GM12878 (cell line): ENCODE measurements at regions not wholly inside any gene's neighbourhood (a gene's known extent, or its start where the extent isn't known, plus 50 kb on each side); places are given as distances from the start of the nearest gene placed in this dataset.

Source experiments
- ATAC-seq: fragments of 200-7000 bp; cut with Tn5 transposase; 3 replicates; pipeline ENCODE4 v1.9.1; 2020; ENCODE audit warnings: mild to moderate bottlenecking, moderate library complexity
- BruUV-seq: library from RNA; stranded (reverse); fragments of 400-500 nt; replicated peaks from 2 replicates; lab custom pipeline; 2021; lab: Mats Ljungman, UMichigan
- CTCF ChIA-PET: fragments of 300-600 bp; sonication (Branson Sonifier 250); formaldehyde crosslinking; extraction: SDS; loops from one replicate; lab custom pipeline; 2021; ENCODE audit warnings: inconsistent platforms; lab: Yijun Ruan, JAX
- POLR2A ChIA-PET: fragments of 350-600 bp; formaldehyde crosslinking; extraction: SDS; loops from one replicate; lab custom pipeline; 2021; ENCODE audit warnings: inconsistent platforms; lab: Charles Lee
- RAD21 ChIA-PET: fragments of 300-600 bp; sonication (Branson Sonifier 250); formaldehyde crosslinking; loops from one replicate; lab custom pipeline; 2023; ENCODE audit warnings: antibody characterized with exemption; ENCODE audit not compliant: unreplicated experiment; lab: Charles Lee
- SMC1A ChIA-PET: fragments of 300-600 bp; sonication (Branson Sonifier 250); formaldehyde crosslinking; loops from one replicate; lab custom pipeline; 2023; ENCODE audit not compliant: unreplicated experiment, uncharacterized antibody; lab: Charles Lee
- DNase-seq: peaks from one replicate; pipeline ENCODE4 v3.0.0-alpha.2; 2011; ENCODE audit warnings: low read depth, low spot score
- FAIRE-seq: peaks from 3 replicates; lab custom pipeline; 2011; peaks lifted over from hg19 to GRCh38; lab: Jason Lieb, UNC
- H2AFZ ChIP-seq: 2 replicates; pipeline ENCODE4 v1.6.0; 2011; ENCODE audit warnings: low read depth, low read length, control low read depth; ENCODE audit not compliant: control insufficient read depth
- H3K27ac ChIP-seq: 2 replicates; pipeline ENCODE4 v1.5.1; 2011; ENCODE audit warnings: control low read depth; ENCODE audit not compliant: control insufficient read depth, insufficient read depth
- H3K27me3 ChIP-seq, 2 experiments: replicated peaks in 1 of 2; 2 replicates each; pipeline versions ENCODE4 v1.6.0 to v1.6.1; 2011; ENCODE audit warnings: low read length in 1 of 2; ENCODE audit not compliant: control insufficient read depth in 2 of 2, insufficient read depth in 2 of 2
- H3K36me3 ChIP-seq, 2 experiments: 2 replicates each; pipeline ENCODE4 v1.5.1; 2011; ENCODE audit warnings: low read length in 1 of 2; ENCODE audit not compliant: control insufficient read depth in 2 of 2, insufficient read depth in 2 of 2
- H3K4me1 ChIP-seq: 2 replicates; pipeline ENCODE4 v1.6.1; 2011; ENCODE audit warnings: mild to moderate bottlenecking, low read length, moderate library complexity, mixed read lengths; ENCODE audit not compliant: control insufficient read depth, insufficient read depth
- H3K4me2 ChIP-seq: 2 replicates; pipeline ENCODE4 v1.6.0; 2011; ENCODE audit warnings: control low read depth; ENCODE audit not compliant: control insufficient read depth, insufficient read depth
- H3K4me3 ChIP-seq: fragments of 200-600 bp; sonication (generic); 2 replicates; pipeline ENCODE4 v1.5.1; 2016
- H3K79me2 ChIP-seq: 2 replicates; pipeline ENCODE4 v1.6.0; 2011; ENCODE audit warnings: low read length; ENCODE audit not compliant: control insufficient read depth, insufficient read depth
- H3K9ac ChIP-seq: 2 replicates; pipeline ENCODE4 v1.8.0; 2011; ENCODE audit warnings: low read length, control low read depth, mixed read lengths; ENCODE audit not compliant: control insufficient read depth, insufficient read depth
- H3K9me3 ChIP-seq: replicated peaks from 3 replicates; pipeline ENCODE4 v1.5.1; 2011; ENCODE audit warnings: mild to moderate bottlenecking, low read length; ENCODE audit not compliant: control insufficient read depth, insufficient read depth
- H4K20me1 ChIP-seq: 2 replicates; pipeline ENCODE4 v1.6.0; 2011; ENCODE audit not compliant: control insufficient read depth, insufficient read depth
- BHLHE40 ChIP-seq, 2 experiments: fragments of 450-650 bp in 1 of 2; IDR thresholded peaks; 2 replicates each; pipeline ENCODE4 v1.6.1; 2011 to 2017; ENCODE audit warnings: low read depth in 2 of 2, borderline replicate concordance in 1 of 2, improper control_type of control experiment in 1 of 2, low read length in 1 of 2, mild to moderate bottlenecking in 1 of 2
- EED ChIP-seq: sonication (generic); IDR thresholded peaks from 2 replicates; pipeline ENCODE4 v1.6.1; 2016; ENCODE audit warnings: antibody characterized with exemption, low read depth
- EP300 ChIP-seq, 2 experiments: fragments of 150-350 bp in 1 of 2; IDR thresholded peaks; 2 replicates each; pipeline ENCODE4 v1.6.1; 2011 to 2012; ENCODE audit warnings: low read depth in 2 of 2, low read length in 2 of 2, borderline replicate concordance in 1 of 2, improper control_type of control experiment in 1 of 2, inconsistent platforms in 1 of 2; ENCODE audit not compliant: control insufficient read depth in 1 of 2
- IRF3 ChIP-seq: fragments of 450-650 bp; IDR thresholded peaks from 2 replicates; pipeline ENCODE4 v1.6.1; 2014; ENCODE audit warnings: mild to moderate bottlenecking
- MYB ChIP-seq: fragments of 150-350 bp; IDR thresholded peaks from 2 replicates; pipeline ENCODE4 v1.6.1; 2014; ENCODE audit warnings: mild to moderate bottlenecking, low read depth, low read length, borderline replicate concordance
- NFIC ChIP-seq: IDR thresholded peaks from 2 replicates; pipeline ENCODE4 v1.6.1; 2012; ENCODE audit warnings: low read depth, mild to moderate bottlenecking, inconsistent platforms, low read length, moderate library complexity
- NR2F1 ChIP-seq: fragments of 450-650 bp; conservative IDR thresholded peaks from 2 replicates; pipeline ENCODE4 v1.6.1; 2017; ENCODE audit warnings: mild to moderate bottlenecking
- PAX5 ChIP-seq: IDR thresholded peaks from 2 replicates; pipeline ENCODE4 v1.6.1; 2011; ENCODE audit warnings: low read depth, low read length, borderline replicate concordance
- RELB ChIP-seq: fragments of 450-650 bp; IDR thresholded peaks from 2 replicates; pipeline ENCODE4 v1.6.1; 2017; ENCODE audit warnings: low read depth, mild to moderate bottlenecking, moderate library complexity
- TAF1 ChIP-seq: IDR thresholded peaks from 2 replicates; pipeline ENCODE4 v1.6.1; 2011; ENCODE audit warnings: mild to moderate bottlenecking, low read depth, low read length, borderline replicate concordance
- USF2 ChIP-seq: IDR thresholded peaks from 2 replicates; pipeline ENCODE4 v1.6.1; 2011; ENCODE audit warnings: low read depth, low read length, improper control_type of control experiment, borderline replicate concordance
- ZBED1 ChIP-seq: IDR thresholded peaks from 2 replicates; pipeline ENCODE4 v1.6.1; 2016; ENCODE audit warnings: borderline replicate concordance
- ZNF384 ChIP-seq: IDR thresholded peaks from 2 replicates; pipeline ENCODE4 v1.6.1; 2012; ENCODE audit warnings: low read depth, mild to moderate bottlenecking, low read length, improper control_type of control experiment, borderline replicate concordance
- WGBS: methylation state at CpG from one replicate; pipeline ENCODE4 v1.1.6; 2016; ENCODE audit warnings: low lambda C conversion rate; ENCODE audit not compliant: insufficient replicate concordance, insufficient coverage; ENCODE audit errors: missing lambda C conversion rate; 5-methylcytosine and 5-hydroxymethylcytosine counted together
- in situ Hi-C: fragments of 300-500 bp; cut with MboI; formaldehyde crosslinking; loops from 9 replicates; pipeline ENCODE4 v1.14.3; 2018; ENCODE audit warnings: mixed read lengths
- intact Hi-C: fragments of 100-400 bp; cut with micrococcal nuclease; formaldehyde crosslinking; loops from one replicate; pipeline ENCODE4 v1.14.2; 2022; ENCODE audit not compliant: unreplicated experiment
- TF ChIP-seq, protein P1 (sequence below): IDR thresholded peaks from 2 replicates; pipeline ENCODE4 v1.6.1; 2011; ENCODE audit warnings: borderline replicate concordance, low read depth, mild to moderate bottlenecking, moderate library complexity, low read length; ENCODE audit not compliant: insufficient read depth, poor library complexity, severe bottlenecking
- TF ChIP-seq, protein P2 (sequence below): fragments of 450-650 bp; IDR thresholded peaks from 2 replicates; pipeline ENCODE4 v1.6.1; 2016; ENCODE audit warnings: mild to moderate bottlenecking

- RAD21 ChIA-PET: interaction anchor here (0.8 to 9.3 kb wide), 5 partner anchors 19 to 263 kb away, joined by 3 to 130 read pairs (median 4); no protein-coding TSS in a partner anchor
- TF ChIP-seq NR2F1 (no peak), IRF3 (no peak), TAF1 (no peak), ZNF384 (no peak), BHLHE40 (IDR thresholded peaks at IDR 0.05; ENCODE audit: borderline replicate concordance in 1 of 2, low read depth in 2 of 2, low read length in 1 of 2) (no peak), NFIC (no peak), ZBED1 (no peak), EED (no peak), PAX5 (no peak), EP300 (IDR thresholded peaks at IDR 0.05; ENCODE audit: borderline replicate concordance in 1 of 2, control insufficient read depth in 1 of 2, low read depth in 2 of 2, low read length in 2 of 2) (no peak), USF2 (no peak), MYB (no peak), RELB (no peak)
- TF ChIP-seq, protein P1, sequence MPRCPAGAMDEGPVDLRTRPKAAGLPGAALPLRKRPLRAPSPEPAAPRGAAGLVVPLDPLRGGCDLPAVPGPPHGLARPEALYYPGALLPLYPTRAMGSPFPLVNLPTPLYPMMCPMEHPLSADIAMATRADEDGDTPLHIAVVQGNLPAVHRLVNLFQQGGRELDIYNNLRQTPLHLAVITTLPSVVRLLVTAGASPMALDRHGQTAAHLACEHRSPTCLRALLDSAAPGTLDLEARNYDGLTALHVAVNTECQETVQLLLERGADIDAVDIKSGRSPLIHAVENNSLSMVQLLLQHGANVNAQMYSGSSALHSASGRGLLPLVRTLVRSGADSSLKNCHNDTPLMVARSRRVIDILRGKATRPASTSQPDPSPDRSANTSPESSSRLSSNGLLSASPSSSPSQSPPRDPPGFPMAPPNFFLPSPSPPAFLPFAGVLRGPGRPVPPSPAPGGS: no peak
- TF ChIP-seq, protein P2, sequence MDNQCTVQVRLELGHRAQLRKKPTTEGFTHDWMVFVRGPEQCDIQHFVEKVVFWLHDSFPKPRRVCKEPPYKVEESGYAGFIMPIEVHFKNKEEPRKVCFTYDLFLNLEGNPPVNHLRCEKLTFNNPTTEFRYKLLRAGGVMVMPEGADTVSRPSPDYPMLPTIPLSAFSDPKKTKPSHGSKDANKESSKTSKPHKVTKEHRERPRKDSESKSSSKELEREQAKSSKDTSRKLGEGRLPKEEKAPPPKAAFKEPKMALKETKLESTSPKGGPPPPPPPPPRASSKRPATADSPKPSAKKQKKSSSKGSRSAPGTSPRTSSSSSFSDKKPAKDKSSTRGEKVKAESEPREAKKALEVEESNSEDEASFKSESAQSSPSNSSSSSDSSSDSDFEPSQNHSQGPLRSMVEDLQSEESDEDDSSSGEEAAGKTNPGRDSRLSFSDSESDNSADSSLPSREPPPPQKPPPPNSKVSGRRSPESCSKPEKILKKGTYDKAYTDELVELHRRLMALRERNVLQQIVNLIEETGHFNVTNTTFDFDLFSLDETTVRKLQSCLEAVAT: no peak
- TF ChIP-seq, all 136 proteins: peak for 0
- intact Hi-C loops: loop anchor here (1.0 kb wide), 1 partner anchor 249 kb away; no protein-coding TSS in a partner anchor
- SMC1A ChIA-PET: interaction anchor here (0.5 to 18.9 kb wide), 13 partner anchors 10 to 1710 kb away, joined by 3 to 289 read pairs (median 4); partner anchors contain the start of gene AMMECR1
- Histone ChIP-seq H3K27me3 (no peaks in the 10 kb centered on the region), H3K9ac (no peak overlapping the region), H3K27ac (no peak overlapping the region), H3K79me2 (no peaks in the 10 kb centered on the region), H3K4me1 (no peaks in the 10 kb centered on the region; the same call in none of the 2 replicates), H3K4me2 (no peak overlapping the region), H4K20me1 (no peaks in the 10 kb centered on the region), H3K36me3 (no peaks in the 10 kb centered on the region), H3K9me3 (no peaks in the 10 kb centered on the region), H2AFZ (no peak overlapping the region), H3K4me3 (no peak overlapping the region)
- no peak for FAIRE-seq
- POLR2A ChIA-PET: interaction anchor here (1.6 kb wide), 1 partner anchor 254 kb away, joined by 3 read pairs; no protein-coding TSS in a partner anchor
- ATAC-seq: no peak
- WGBS: 28% methylated on average over 9 of the region's 9 CpGs
- DNase-seq: no peak
- no TSS peak for BruUV-seq
- in situ Hi-C loops: loop anchor here (5.0 kb wide), 1 partner anchor 247 kb away; no protein-coding TSS in a partner anchor
- CTCF ChIA-PET: interaction anchor here (0.6 to 23.1 kb wide), 22 partner anchors 8 to 518 kb away, joined by 3 to 792 read pairs (median 4); no protein-coding TSS in a partner anchor
These were observed 50.4 kb downstream of the RTL9 start for GRCh38 chrX:110408949-110409588.
